Dermis blood vessel endothelial cell (primary cell): ENCODE measurements at regions not wholly inside any gene's neighbourhood (a gene's known extent, or its start where the extent isn't known, plus 50 kb on each side); places are given as distances from the start of the nearest gene placed in this dataset.
"Not testable (repeated sequence)": the region's sequence is repeated elsewhere in the genome, so short reads cannot be mapped to it uniquely, and the experiment has no call there.

Experiments used
- DNase-seq: peaks from one replicate; pipeline ENCODE4 v3.0.0; 2010

- no peak for DNase-seq
These were observed 413.6 kb upstream of the TCF4 start for GRCh38 chr18:56001576-56001975.

- DNase-seq, result no peak
These were observed 412.0 kb upstream of the TCF4 start for GRCh38 chr18:56000041-56000440.

- DNase-seq, result no peak
These were observed 411.6 kb upstream of the TCF4 start for GRCh38 chr18:55999641-56000040.

DNA sequence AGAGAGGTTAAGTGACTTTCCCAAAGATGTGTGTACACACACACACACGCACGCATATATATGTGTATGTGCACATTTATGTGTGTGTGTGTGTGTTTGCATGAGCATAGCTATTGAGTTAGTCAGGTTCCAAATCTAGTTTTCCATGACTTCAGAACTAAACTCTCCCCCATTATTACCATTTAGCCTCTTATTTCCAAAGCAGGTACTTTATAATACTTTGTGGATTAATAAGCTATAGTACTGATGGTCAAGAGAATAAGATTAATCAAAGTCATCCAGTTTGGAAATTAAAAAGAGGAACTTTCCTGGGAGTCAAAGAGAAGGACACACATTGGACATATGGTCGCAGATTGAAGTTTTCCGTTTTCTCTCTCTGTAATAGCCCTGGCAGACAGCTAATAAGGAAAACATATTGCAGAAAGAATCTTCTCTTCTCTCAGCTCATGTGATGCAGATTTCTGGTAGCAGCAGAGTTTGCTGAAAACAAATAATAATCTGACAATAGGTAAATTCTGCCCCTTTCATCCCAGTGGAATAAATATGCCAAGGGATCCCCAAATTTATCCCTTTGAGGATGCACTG is 410.9 kb upstream of the TCF4 start:
- no peak for DNase-seq

DNA sequence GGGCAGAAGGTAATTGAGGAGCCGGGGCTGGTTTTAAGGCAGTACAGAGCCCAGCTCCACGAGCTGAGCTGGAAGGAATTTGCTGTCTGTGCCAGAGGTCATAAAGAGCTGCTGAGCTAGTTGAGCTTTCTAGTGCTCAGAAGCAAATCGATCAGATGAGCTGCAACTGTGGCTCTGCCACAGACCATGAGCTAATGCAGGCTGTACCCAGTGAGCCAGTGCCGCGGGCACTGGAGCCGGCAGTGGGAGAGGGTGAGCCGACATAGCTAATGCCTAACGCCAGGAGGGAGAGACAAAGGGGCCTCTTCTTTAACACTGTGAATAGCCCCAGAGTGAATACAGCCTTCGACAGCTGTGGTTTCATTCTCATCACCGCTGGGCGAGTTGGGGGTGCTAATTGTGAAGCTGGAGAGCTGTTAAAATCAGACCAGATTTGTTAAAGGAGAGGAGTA is 410.1 kb upstream of the TCF4 start:
- no peak for DNase-seq

GRCh38 chr18:55997151-55997561 is 409.2 kb upstream of the TCF4 start:
- DNase-seq, result peak; percentile 26

GRCh38 chr18:55996717-55997116 is 408.7 kb upstream of the TCF4 start:
- DNase-seq, result no peak

- DNase-seq, result no peak
These were observed 402.2 kb upstream of the TCF4 start for GRCh38 chr18:55990186-55990585.

GRCh38 chr18:55988537-55988936 is 400.5 kb upstream of the TCF4 start:
- DNase-seq, result peak; percentile 96

DNA sequence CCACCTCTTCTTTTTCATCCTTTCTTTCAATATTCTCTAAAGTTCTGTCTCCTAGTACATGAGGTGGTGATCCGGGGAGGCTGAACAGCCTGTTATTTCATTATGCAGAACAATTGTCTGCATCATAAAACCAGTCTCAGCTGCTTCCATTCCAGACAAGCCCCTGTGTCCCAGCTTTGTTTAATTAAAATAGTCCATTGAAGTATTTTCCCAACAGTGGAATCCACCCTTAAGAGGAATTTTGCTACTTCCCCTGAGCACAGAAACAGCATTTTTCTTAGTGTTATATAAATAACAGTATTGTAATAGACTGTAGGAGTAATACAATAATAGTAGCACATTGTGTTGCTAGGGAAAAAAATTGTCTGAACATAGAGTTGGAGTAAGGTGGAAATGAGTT is 395.4 kb upstream of the TCF4 start:
- DNase-seq, result peak; percentile 39

GRCh38 chr18:55982992-55983391 is 395.0 kb upstream of the TCF4 start:
- DNase-seq, result peak; percentile 35

DNA sequence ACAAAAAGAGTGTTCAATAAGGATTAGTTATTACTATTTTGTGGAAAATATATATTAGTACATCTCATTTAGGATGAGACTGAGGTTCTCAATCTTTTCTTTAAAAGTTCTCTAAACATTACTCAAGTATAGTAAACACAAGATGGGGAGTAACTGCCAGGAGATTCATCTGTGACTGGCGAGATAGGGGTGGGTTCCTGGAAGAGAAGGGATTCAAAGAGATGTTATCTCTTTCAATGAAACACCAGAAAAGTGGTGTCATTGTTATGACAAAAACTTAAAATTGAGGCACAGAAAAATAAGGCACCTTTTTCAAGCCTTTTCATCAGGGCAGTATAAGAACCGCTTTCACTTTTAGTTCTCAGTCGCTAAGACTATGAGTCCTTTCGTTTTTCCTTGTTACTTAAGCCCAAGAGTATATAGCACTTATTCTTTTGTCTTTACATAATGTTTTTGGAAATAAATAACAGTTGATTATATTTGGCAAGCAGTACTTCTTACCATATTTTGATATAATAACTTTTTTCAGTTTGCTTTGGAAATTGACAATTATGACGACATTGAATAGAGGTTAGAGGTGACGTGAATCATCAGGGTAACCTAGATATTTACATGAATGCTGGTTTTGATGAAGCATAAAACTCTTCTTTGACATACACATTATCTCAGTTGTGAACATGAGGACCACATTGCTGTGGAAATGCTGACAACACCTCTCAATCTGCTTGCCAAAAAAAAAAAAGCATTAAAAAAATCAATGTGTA is 393.9 kb upstream of the TCF4 start:
- DNase-seq, result no peak

- no peak for DNase-seq
These were observed 386.5 kb upstream of the TCF4 start for GRCh38 chr18:55974521-55974920.

DNA sequence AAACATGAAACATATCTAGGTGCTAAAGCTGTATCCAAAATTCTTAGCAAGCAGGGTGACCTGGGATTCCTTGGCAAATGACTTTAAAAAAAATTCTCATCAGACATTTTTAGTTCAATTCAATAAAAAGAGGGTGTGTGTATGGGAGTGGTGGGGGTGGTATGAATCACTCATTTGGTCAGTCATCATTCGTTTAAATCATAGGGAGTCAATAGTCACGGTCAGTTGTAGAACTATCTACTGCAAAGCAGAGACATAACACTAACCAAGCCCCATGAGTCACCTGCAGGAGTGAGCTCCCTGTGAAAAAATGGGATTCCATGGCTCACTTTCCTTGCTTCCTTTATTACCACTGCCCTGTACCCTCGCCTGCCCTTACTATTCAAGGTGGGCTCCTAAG is 380.6 kb upstream of the TCF4 start:
- DNase-seq, result no peak

- DNase-seq, result no peak
These were observed 379.0 kb upstream of the TCF4 start for GRCh38 chr18:55967019-55967418.

DNA sequence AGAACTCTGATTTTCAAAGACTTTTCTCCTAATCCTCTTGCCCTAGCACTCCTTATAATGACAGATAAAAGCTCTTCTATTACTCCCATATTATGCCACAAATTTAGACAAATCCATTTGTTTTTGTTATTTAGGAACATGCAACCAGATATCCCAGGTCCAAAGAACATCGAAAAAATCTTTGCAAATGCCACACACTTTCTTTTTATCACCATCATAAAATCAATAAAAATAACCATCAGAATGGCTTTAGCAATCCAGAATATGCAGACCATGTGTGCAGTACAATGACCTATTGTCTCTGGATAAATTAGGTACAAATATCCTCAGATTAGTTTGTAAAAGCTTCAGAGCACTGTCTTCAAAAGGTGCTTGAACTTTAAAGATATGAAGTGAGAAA is 376.2 kb upstream of the TCF4 start:
- DNase-seq, result no peak

- no peak for DNase-seq
These were observed 365.3 kb upstream of the TCF4 start for GRCh38 chr18:55953326-55953725.

- not testable (repeated sequence) for DNase-seq
These were observed 363.7 kb upstream of the TCF4 start for GRCh38 chr18:55951738-55952137.

GRCh38 chr18:55950379-55951166 is 362.6 kb upstream of the TCF4 start:
- DNase-seq, result no peak

DNA sequence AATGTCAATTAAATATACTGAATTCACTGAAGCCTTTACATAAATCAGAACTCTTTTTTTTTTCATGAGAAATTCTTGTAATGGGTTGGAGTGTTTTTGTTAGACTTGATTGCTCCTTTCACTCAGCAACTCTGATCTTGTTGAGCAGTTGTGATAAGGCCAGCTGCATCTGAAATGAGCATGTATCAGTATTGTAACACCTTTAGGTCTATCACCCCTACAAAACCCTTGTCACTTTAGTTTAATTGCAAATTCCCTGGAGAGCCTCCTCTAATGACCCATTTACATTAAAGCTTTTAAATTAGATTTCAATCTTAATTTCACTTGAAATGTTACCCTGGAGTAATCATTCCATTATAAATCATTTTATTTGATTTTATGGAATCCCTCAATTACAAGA is 346.8 kb upstream of the TCF4 start:
- no peak for DNase-seq

GRCh38 chr18:55932675-55933074 is 344.7 kb upstream of the TCF4 start:
- no peak for DNase-seq

- DNase-seq, result no peak
These were observed 339.8 kb upstream of the TCF4 start for GRCh38 chr18:55927831-55928230.

DNA sequence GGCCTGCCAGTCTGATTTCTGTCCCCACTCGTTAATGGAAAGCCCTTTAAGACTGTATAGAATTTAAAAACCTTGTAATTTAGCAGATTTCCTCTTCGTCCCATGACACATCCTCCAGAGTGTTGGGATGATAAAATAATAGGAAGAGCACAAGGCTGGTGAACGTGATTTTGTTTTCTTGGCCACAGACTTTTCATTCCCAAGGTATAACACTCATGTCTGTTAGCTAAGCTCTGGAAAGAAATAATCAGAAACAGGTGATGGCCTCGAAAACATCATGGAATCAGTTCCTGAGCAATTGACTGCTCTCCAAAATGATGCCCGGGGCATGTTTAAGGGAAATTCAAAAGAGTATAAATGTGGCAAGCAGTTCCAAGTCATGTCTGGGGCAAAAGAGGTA is 337.8 kb upstream of the TCF4 start:
- no peak for DNase-seq

- no peak for DNase-seq
These were observed 332.1 kb upstream of the TCF4 start for GRCh38 chr18:55920063-55920462.
